ENCODE measurements at regions not wholly inside any gene's neighbourhood (a gene's known extent, or its start where the extent isn't known, plus 50 kb on each side); places are given as distances from the start of the nearest gene placed in this dataset.

DNA sequence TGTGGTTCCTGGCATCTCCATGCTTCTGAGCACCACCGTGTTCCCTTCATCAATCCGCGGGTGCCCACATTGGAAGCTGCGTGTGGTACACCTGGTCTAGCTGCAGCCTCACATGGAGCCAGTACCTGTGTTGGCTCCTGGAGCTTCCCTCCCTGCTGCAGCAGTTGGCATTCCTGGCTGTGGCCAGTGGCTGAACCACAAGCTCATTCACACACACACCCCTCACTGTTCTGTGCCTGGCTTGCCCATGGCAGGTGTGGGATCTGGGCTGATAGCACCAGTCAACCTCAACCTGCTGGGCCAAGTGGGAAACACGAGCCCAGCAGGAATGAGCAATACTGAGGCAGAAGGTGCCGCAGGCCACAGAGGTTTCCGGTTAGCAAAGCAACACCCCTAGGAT is 256.2 kb upstream of the LRFN5 start:
- H3K36me3 ChIP-seq = no peaks in the 10 kb centered on the region
- intact Hi-C loops (cut with DNase I) = no loop called here
- TF ChIP-seq POLR2AphosphoS5 (IDR thresholded peaks at IDR 0.05) (no peak), EP300 (IDR thresholded peaks at IDR 0.05) (no peak), POLR2A (IDR thresholded peaks at IDR 0.05) (no peak)
- TF ChIP-seq, protein P1, sequence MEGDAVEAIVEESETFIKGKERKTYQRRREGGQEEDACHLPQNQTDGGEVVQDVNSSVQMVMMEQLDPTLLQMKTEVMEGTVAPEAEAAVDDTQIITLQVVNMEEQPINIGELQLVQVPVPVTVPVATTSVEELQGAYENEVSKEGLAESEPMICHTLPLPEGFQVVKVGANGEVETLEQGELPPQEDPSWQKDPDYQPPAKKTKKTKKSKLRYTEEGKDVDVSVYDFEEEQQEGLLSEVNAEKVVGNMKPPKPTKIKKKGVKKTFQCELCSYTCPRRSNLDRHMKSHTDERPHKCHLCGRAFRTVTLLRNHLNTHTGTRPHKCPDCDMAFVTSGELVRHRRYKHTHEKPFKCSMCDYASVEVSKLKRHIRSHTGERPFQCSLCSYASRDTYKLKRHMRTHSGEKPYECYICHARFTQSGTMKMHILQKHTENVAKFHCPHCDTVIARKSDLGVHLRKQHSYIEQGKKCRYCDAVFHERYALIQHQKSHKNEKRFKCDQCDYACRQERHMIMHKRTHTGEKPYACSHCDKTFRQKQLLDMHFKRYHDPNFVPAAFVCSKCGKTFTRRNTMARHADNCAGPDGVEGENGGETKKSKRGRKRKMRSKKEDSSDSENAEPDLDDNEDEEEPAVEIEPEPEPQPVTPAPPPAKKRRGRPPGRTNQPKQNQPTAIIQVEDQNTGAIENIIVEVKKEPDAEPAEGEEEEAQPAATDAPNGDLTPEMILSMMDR (IDR thresholded peaks at IDR 0.05) = no peak
- 86 to 91% methylated on average over 7 of the region's 7 CpGs for WGBS, 2 donors
- H3K27me3 ChIP-seq = no peaks in the 10 kb centered on the region
- H3K9me3 ChIP-seq = no peaks in the 10 kb centered on the region
- no peak for DNase-seq
- H3K4me3 ChIP-seq = no peak overlapping the region
- H3K4me1 ChIP-seq = no peaks in the 10 kb centered on the region
- H3K27ac ChIP-seq = no peak overlapping the region

DNA sequence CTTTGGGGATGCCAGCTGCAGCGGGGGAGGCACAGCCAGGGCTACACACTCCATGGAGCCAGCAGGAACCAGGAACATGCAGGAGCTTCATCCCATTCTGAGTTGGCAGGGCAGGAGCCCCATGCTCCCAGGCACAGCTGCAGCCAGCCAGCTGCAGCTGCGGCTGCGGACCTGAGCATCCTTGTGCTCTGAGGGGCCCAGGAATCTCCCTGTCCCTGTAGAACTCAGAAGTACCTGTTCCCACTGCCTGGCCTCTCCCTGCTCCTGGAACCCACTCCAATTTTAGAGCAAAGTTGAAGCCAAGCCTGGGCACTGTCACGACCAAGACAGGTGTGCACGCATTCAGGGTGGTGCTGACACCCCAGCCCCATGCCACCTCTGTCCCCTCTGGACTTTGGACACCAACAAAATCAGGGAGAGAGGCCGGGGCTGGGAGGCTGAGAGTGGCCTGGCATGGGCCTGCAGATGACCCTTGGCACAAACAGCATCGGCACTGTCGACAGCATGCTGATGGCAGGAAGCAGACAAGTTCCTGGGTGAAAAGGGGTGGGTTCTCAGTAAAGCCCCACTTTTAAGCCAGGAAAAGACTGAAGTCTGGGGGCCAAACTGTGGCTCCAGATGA is 257.3 kb upstream of the LRFN5 start:
- WGBS, 2 donors = 87 to 89% methylated on average over 8 of the region's 8 CpGs
- intact Hi-C loops (cut with DNase I) = no loop called here
- H3K27me3 ChIP-seq = no peaks in the 10 kb centered on the region
- TF ChIP-seq, protein P1 (IDR thresholded peaks at IDR 0.05) = no peak
- TF ChIP-seq POLR2AphosphoS5 (IDR thresholded peaks at IDR 0.05) (no peak), EP300 (IDR thresholded peaks at IDR 0.05) (no peak), POLR2A (IDR thresholded peaks at IDR 0.05) (no peak)
- H3K4me1 ChIP-seq = no peaks in the 10 kb centered on the region
- no peak overlapping the region for H3K27ac ChIP-seq
- no peaks in the 10 kb centered on the region for H3K36me3 ChIP-seq
- no peak overlapping the region for H3K4me3 ChIP-seq
- H3K9me3 ChIP-seq = no peaks in the 10 kb centered on the region
- no peak for DNase-seq

DNA sequence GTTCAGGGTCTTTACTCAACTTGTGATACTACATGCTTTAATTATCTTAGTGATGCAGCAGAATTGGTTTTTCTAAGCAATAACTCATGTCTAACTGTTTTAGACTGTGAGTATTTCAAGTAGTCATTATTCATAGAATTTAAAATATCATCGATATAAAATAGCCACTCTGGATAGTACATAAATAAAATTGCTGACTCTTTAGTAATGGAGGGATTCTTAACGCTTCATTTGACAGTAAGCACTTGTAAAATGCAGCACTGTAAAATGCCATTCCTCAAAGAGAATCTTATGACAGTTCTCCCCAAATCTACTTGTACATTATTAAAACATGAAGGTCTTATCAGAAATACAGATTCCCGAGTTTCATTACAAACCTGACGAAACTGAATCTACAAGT is 262.8 kb upstream of the LRFN5 start:
- no peaks in the 10 kb centered on the region for H3K36me3 ChIP-seq
- no peak for DNase-seq
- TF ChIP-seq POLR2A (IDR thresholded peaks at IDR 0.05) (no peak), POLR2AphosphoS5 (IDR thresholded peaks at IDR 0.05) (no peak), EP300 (IDR thresholded peaks at IDR 0.05) (no peak)
- H3K27ac ChIP-seq = no peak overlapping the region
- H3K4me3 ChIP-seq = no peak overlapping the region
- no peaks in the 10 kb centered on the region for H3K4me1 ChIP-seq
- H3K27me3 ChIP-seq = no peaks in the 10 kb centered on the region
- no peaks in the 10 kb centered on the region for H3K9me3 ChIP-seq
- intact Hi-C loops (cut with DNase I) = no loop called here
- 75 to 78% methylated on average over 4 of the region's 4 CpGs for WGBS, 2 donors

DNA sequence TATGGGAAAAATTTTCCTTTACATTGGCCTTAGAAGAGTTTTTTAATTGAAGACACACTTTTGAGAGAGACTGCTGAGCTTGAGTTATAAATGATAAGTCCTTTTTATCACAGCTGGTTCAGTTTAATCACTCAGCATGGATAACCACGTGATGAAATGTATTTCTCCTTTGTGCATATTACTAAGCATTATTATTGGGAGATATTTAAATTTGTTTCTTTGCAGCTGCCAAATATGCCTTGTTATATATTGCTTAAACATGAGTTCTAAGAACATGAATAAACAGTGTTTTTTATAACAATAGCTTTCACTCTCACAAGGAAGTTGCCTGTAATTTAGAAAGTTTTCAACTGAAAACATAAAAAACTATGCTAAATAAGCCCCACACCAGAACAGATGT is 293.5 kb upstream of the LRFN5 start:
- H3K36me3 ChIP-seq = no peaks in the 10 kb centered on the region
- H3K9me3 ChIP-seq = no peaks in the 10 kb centered on the region
- no peak overlapping the region for H3K27ac ChIP-seq
- no peaks in the 10 kb centered on the region for H3K4me1 ChIP-seq
- H3K4me3 ChIP-seq = no peak overlapping the region
- intact Hi-C loops (cut with DNase I) = no loop called here
- TF ChIP-seq EP300 (IDR thresholded peaks at IDR 0.05) (no peak), POLR2A (IDR thresholded peaks at IDR 0.05) (no peak), POLR2AphosphoS5 (IDR thresholded peaks at IDR 0.05) (no peak)
- TF ChIP-seq, protein P1 (IDR thresholded peaks at IDR 0.05) = no peak
- WGBS, 2 donors = 8 to 39% methylated on average over 1 of the region's 1 CpG
- no peaks in the 10 kb centered on the region for H3K27me3 ChIP-seq
- no peak for DNase-seq

DNA sequence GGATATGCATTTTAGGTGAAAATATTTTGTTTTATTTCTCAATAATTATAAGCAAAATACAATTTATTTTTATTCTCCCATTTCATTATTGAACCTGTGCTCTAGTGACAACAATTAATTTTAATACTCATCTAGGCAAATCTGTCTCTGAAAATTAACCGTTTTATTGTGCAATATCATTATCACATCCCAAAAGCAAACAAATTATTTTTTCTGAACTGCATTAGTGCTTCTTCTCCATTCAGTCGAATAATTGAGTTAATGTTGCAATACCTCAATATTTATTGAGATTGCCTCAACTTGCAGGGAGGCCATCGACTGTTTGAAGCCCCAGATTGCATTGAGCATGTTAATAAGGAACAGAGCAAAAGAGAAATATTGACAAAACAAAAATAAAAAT is 303.2 kb upstream of the LRFN5 start:
- Histone ChIP-seq H3K4me1 (no peaks in the 10 kb centered on the region), H3K27me3 (no peaks in the 10 kb centered on the region), H3K36me3 (no peaks in the 10 kb centered on the region), H3K4me3 (no peak overlapping the region), H3K27ac (no peak overlapping the region), H3K9me3 (no peaks in the 10 kb centered on the region)
- intact Hi-C loops (cut with DNase I) = no loop called here
- WGBS, 2 donors = 65 to 82% methylated on average over 3 of the region's 3 CpGs
- TF ChIP-seq, protein P1 (IDR thresholded peaks at IDR 0.05) = no peak
- TF ChIP-seq POLR2A (IDR thresholded peaks at IDR 0.05) = no peak
- TF ChIP-seq EP300 (IDR thresholded peaks at IDR 0.05) = no peak
- TF ChIP-seq POLR2AphosphoS5 (IDR thresholded peaks at IDR 0.05) = no peak
- DNase-seq = no peak
